ENCODE measurements at regions not wholly inside any gene's neighbourhood (a gene's known extent, or its start where the extent isn't known, plus 50 kb on each side); places are given as distances from the start of the nearest gene placed in this dataset.

DNA sequence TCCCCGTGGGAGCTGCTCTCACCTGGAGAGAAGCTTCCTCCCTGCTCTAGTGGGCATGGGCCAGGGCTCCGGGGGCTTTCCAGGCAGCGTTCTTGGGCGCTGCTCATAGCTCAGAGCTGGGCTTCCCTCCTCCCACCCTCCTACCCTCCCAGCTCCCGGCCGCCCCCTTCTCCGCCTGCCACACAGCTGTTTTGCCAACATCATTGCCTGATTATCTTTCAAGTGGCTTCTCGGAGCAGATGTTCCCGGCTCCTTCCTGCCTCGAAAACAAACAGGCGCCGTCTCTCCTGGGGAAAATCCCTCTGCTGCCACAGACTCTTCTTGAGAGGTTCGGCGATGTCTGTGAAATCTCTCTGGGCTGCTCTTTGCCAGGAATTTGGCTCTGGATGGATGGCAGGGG, 195.6 kb downstream of the RPLP1 start:
- TF ChIP-seq, protein P1, sequence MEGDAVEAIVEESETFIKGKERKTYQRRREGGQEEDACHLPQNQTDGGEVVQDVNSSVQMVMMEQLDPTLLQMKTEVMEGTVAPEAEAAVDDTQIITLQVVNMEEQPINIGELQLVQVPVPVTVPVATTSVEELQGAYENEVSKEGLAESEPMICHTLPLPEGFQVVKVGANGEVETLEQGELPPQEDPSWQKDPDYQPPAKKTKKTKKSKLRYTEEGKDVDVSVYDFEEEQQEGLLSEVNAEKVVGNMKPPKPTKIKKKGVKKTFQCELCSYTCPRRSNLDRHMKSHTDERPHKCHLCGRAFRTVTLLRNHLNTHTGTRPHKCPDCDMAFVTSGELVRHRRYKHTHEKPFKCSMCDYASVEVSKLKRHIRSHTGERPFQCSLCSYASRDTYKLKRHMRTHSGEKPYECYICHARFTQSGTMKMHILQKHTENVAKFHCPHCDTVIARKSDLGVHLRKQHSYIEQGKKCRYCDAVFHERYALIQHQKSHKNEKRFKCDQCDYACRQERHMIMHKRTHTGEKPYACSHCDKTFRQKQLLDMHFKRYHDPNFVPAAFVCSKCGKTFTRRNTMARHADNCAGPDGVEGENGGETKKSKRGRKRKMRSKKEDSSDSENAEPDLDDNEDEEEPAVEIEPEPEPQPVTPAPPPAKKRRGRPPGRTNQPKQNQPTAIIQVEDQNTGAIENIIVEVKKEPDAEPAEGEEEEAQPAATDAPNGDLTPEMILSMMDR (IDR thresholded peaks at IDR 0.05), result no peak
- TF ChIP-seq POLR2A (IDR thresholded peaks at IDR 0.05), result no peak

All from gastroesophageal sphincter (tissue), 3 donors.